MV-4-11 (cell line): ENCODE measurements at regions not wholly inside any gene's neighbourhood (a gene's known extent, or its start where the extent isn't known, plus 50 kb on each side); places are given as distances from the start of the nearest gene placed in this dataset.

Experiments
- DNase-seq: peaks from one replicate; lab custom pipeline; 2025; lab: John Stamatoyannopoulos, UW

- no peak for DNase-seq
These were observed 151.7 kb upstream of the POU3F3 start for GRCh38 chr2:104702031-104702850.

- DNase-seq, result no peak
These were observed 150.2 kb upstream of the POU3F3 start for GRCh38 chr2:104703669-104704068.

GRCh38 chr2:104704496-104705245 lies 149.2 kb upstream of the POU3F3 start:
- DNase-seq, result no peak

GRCh38 chr2:104707056-104707455 lies 146.9 kb upstream of the POU3F3 start:
- no peak for DNase-seq

GRCh38 chr2:104708967-104709366 lies 144.9 kb upstream of the POU3F3 start:
- no peak for DNase-seq

- no peak for DNase-seq
These were observed 137.9 kb upstream of the POU3F3 start for GRCh38 chr2:104716061-104716460.

- DNase-seq, result no peak
These were observed 120.5 kb upstream of the POU3F3 start for GRCh38 chr2:104733226-104733943.

GRCh38 chr2:104734937-104735586 lies 118.9 kb upstream of the POU3F3 start:
- no peak for DNase-seq

GRCh38 chr2:104736026-104736425 lies 117.9 kb upstream of the POU3F3 start:
- DNase-seq, result no peak

GRCh38 chr2:104741860-104742259 lies 112.1 kb upstream of the POU3F3 start:
- DNase-seq, result no peak

- no peak for DNase-seq
These were observed 109.4 kb upstream of the POU3F3 start for GRCh38 chr2:104744537-104744936.

GRCh38 chr2:104745846-104746245 lies 108.1 kb upstream of the POU3F3 start:
- no peak for DNase-seq

GRCh38 chr2:104746299-104746698 lies 107.6 kb upstream of the POU3F3 start:
- no peak for DNase-seq

- no peak for DNase-seq
These were observed 107.1 kb upstream of the POU3F3 start for GRCh38 chr2:104746858-104747257.

- no peak for DNase-seq
These were observed 104.0 kb upstream of the POU3F3 start for GRCh38 chr2:104749856-104750460.

GRCh38 chr2:104752504-104752903 lies 101.4 kb upstream of the POU3F3 start:
- DNase-seq, result peak; percentile 24

- no peak for DNase-seq
These were observed 98.7 kb upstream of the POU3F3 start for GRCh38 chr2:104755026-104755878.

- DNase-seq, result no peak
These were observed 97.8 kb upstream of the POU3F3 start for GRCh38 chr2:104756118-104756517.

GRCh38 chr2:104757056-104757455 lies 96.9 kb upstream of the POU3F3 start:
- DNase-seq, result no peak

GRCh38 chr2:104758199-104758620 lies 95.7 kb upstream of the POU3F3 start:
- DNase-seq, result no peak

GRCh38 chr2:104762031-104762430 lies 91.9 kb upstream of the POU3F3 start:
- no peak for DNase-seq
